DMS 273 treated with DMSO at 0.1 percent for 48 hours (cell line): ENCODE measurements at regions not wholly inside any gene's neighbourhood (a gene's known extent, or its start where the extent isn't known, plus 50 kb on each side); places are given as distances from the start of the nearest gene placed in this dataset.

Source experiments
- DNase-seq: peaks from one replicate; lab custom pipeline; 2025; lab: John Stamatoyannopoulos, UW

- no peak for DNase-seq
Observed at GRCh38 chr3:25229586-25229985, 198.5 kb upstream of the RARB start.

GRCh38 chr3:25235031-25235430, 193.0 kb upstream of the RARB start:
- no peak for DNase-seq

GRCh38 chr3:25235466-25235865, 192.6 kb upstream of the RARB start:
- DNase-seq = no peak

- DNase-seq = no peak
Observed at GRCh38 chr3:25237602-25238001, 190.5 kb upstream of the RARB start.

GRCh38 chr3:25239042-25239441, 189.0 kb upstream of the RARB start:
- DNase-seq = no peak

GRCh38 chr3:25246913-25247312, 181.2 kb upstream of the RARB start:
- no peak for DNase-seq

- no peak for DNase-seq
Observed at GRCh38 chr3:25252291-25252690, 175.8 kb upstream of the RARB start.

GRCh38 chr3:25257026-25257425, 171.0 kb upstream of the RARB start:
- DNase-seq = no peak

GRCh38 chr3:25259871-25260270, 168.2 kb upstream of the RARB start:
- DNase-seq = no peak

GRCh38 chr3:25262322-25262721, 165.7 kb upstream of the RARB start:
- no peak for DNase-seq

- DNase-seq = no peak
Observed at GRCh38 chr3:25265284-25265683, 162.8 kb upstream of the RARB start.

GRCh38 chr3:25266677-25267076, 161.4 kb upstream of the RARB start:
- no peak for DNase-seq

- no peak for DNase-seq
Observed at GRCh38 chr3:25272090-25272489, 156.0 kb upstream of the RARB start.

- no peak for DNase-seq
Observed at GRCh38 chr3:25273582-25274171, 154.4 kb upstream of the RARB start.

GRCh38 chr3:25277503-25277902, 150.6 kb upstream of the RARB start:
- no peak for DNase-seq

GRCh38 chr3:25281041-25281731, 146.9 kb upstream of the RARB start:
- DNase-seq = no peak

- no peak for DNase-seq
Observed at GRCh38 chr3:25281732-25282126, 146.3 kb upstream of the RARB start.

GRCh38 chr3:25283613-25284012, 144.4 kb upstream of the RARB start:
- no peak for DNase-seq

GRCh38 chr3:25284249-25284648, 143.8 kb upstream of the RARB start:
- no peak for DNase-seq

- DNase-seq = no peak
Observed at GRCh38 chr3:25287291-25287884, 140.7 kb upstream of the RARB start.

- no peak for DNase-seq
Observed at GRCh38 chr3:25288413-25288812, 139.7 kb upstream of the RARB start.

- no peak for DNase-seq
Observed at GRCh38 chr3:25289156-25289555, 138.9 kb upstream of the RARB start.

- DNase-seq = no peak
Observed at GRCh38 chr3:25289663-25290062, 138.4 kb upstream of the RARB start.

GRCh38 chr3:25291481-25291905, 136.6 kb upstream of the RARB start:
- DNase-seq = no peak
